ENCODE measurements at regions not wholly inside any gene's neighbourhood (a gene's known extent, or its start where the extent isn't known, plus 50 kb on each side); places are given as distances from the start of the nearest gene placed in this dataset.

DNA sequence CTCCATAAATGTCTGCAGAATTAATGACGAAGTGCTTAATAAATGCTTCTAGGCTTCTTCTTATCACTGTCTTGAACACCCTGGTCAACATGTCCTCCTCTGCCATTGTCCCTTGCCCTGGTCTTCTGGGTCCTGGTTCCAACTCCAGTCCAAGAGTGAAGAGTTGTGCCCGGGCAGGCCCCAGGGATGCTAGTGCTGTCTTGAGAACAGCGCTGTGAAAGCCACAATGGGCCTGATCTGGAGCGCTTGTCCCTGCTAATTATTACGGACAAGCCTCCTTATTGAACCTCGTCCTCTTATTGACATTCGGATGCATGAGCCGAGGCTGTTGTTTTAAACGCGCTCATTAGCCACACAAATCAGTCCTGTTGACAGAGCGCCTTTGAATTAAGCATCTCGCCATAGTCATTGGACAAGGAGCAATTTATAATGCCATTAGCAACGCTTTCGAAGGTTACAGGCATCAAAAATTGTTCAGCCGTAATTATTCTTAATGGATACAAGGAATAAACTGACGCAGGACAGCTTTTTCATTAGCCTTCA, 211.6 kb upstream of the POU3F1 start:
- no peak for FAIRE-seq

GRCh38 chr1:38257374-38257773, 210.8 kb upstream of the POU3F1 start:
- FAIRE-seq = no peak
- no peak for DNase-seq (ENCODE audit: low spot score in 2 of 2)

More for the DNA sequence above, 211.6 kb upstream of the POU3F1 start:
- no peak for DNase-seq (ENCODE audit: low spot score in 2 of 2)

- no peak for DNase-seq (ENCODE audit: low spot score in 2 of 2)
- no peak for FAIRE-seq
Measured at GRCh38 chr1:38256072-38256471, 209.5 kb upstream of the POU3F1 start.

DNA sequence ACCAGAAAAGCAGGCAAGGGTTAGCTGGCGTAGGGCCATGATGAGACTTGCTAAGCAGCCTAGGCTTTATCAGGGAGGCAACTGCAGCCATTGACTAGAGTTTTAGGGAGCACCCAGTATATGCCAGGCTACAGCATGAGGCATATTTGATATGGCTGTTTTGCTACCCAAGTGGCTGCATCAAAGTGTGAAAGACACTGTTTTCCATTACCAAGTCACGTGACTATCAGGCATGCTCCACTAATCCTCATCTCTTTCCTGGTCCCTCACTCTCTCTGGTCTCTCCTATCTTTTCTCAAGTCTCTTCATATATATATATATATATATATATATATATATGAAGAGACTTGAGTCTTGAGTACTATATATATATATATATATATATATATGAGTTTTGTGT, 206.7 kb upstream of the POU3F1 start:
- DNase-seq (ENCODE audit: low spot score in 2 of 2) (no peak), FAIRE-seq (no peak)

GRCh38 chr1:38250356-38250755, 203.8 kb upstream of the POU3F1 start:
- DNase-seq (ENCODE audit: low spot score in 2 of 2) = no peak
- FAIRE-seq = no peak

DNA sequence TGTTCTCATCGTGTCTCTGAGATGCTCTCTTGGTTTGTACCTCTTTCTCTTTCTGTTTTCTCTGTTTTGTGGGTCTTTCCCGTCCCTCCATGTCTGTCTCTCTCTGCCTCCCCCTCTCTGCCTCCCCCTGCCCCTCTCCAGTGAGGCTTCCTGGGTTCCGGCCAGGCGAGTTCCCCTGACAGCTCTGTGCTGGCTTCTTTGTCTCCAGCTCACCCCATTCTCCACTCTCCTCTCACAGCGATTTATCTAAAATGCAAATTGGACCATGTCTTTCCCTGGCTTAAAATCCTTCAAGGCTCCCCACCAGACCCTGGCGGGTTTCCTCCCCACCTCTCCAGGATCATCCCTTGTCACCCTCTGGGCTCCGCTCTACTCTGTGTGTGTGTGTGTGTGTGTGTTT, 202.4 kb upstream of the POU3F1 start:
- FAIRE-seq = no peak
- DNase-seq (ENCODE audit: low spot score in 2 of 2) = no peak

DNA sequence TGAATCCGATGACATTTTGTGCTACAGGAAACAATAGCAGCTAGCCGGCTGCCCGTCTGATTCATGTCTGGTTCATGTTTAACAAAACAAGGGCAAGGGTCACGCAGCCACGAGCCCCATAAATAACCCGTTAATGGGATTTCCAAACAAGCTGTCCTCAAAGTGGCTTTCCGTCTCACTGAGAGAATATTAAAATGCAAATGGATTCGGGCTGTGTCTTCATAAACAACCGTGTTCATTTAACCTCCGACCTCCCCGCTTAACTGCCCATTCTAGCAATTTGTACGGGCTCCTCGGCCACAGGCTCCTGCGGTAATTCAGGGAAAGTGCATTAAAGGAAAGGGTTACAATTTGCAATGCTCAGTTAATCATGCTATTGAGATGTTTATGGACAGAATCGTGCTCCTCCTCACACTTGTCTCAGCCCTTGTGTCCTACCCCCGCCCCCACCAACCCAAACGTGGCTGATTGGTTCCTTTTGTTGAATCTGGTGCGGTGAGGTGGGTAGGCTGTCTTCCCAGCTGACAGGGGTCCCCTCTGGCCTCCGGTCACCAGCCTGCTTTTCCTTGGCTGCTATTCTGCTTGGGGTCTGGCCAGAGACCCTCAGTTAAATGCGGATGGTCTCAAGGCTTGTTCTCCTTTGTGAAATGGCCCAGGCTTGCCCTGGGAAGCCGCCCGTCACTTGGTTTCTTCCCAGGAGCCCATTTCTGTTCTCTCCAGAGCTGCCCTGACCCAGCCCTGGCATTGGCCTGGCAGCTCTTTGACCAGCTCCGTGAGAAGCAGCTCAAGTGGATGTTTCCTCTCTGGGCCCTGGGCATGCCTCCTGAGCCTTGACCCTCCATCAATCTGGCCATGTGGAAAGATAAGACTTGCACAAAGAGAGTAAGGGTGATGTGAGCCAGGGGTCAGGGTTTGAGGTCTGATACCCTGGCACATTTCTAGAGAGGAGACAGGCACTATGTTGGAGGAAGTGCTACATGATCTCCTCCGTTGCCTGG, 200.7 kb upstream of the POU3F1 start:
- FAIRE-seq = no peak
- DNase-seq (ENCODE audit: low spot score in 2 of 2) = no peak

DNA sequence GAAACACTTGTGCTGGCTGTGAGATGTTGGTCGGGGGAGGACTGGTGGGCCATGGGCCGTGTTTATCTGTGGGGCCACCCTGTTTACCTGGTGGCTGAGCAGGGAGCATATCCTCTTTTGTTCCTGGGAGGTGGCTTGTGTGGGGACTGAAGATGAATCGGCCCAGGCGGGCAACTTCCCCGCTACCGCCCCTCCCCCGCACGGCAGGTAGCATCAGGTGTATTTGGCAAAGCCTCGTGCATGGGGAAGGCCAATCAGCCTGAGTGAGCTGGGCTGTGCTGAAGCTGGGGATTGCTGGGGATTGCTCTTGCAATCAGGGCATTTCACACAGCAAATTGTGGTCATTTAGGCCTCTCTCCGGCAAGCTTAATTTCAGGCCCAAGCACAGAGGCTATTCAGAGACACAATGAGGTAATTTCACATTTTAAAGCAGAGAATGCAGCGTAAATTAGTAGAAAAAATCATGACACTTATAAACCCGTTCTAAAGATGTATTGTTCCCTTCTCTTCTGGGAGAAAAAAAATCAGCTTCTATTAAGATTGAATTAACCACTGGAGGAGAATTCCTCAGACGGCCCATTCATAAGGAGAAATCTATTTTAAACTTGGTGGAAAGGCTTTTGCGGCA, 197.7 kb upstream of the POU3F1 start:
- DNase-seq (ENCODE audit: low spot score in 2 of 2) (peak in 1 of 2 donors; percentile 22), FAIRE-seq (no peak)

- DNase-seq (ENCODE audit: low spot score in 2 of 2) = no peak
- FAIRE-seq = no peak
Measured at GRCh38 chr1:38243106-38243505, 196.5 kb upstream of the POU3F1 start.

DNA sequence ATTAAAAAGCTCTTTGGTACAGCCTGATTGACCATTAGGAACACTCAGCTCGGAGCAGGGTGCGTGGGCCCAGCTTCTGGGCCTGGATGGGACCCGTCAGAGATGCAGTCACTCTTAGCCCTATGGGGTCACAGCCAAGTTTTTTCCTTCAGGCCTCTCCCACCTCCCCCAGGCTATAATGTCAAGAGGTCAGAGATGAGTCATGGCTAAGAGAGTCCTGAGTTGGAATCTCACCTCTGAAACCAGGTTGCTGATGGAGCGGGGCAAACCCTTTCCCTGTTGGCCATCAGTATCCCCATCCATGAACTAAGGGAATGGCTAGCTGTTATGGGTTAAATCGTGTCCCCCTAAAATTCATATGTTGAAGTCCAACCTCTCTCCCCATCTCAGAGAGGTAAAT, 195.9 kb upstream of the POU3F1 start:
- no peak for DNase-seq (ENCODE audit: low spot score in 2 of 2)
- FAIRE-seq = no peak

DNA sequence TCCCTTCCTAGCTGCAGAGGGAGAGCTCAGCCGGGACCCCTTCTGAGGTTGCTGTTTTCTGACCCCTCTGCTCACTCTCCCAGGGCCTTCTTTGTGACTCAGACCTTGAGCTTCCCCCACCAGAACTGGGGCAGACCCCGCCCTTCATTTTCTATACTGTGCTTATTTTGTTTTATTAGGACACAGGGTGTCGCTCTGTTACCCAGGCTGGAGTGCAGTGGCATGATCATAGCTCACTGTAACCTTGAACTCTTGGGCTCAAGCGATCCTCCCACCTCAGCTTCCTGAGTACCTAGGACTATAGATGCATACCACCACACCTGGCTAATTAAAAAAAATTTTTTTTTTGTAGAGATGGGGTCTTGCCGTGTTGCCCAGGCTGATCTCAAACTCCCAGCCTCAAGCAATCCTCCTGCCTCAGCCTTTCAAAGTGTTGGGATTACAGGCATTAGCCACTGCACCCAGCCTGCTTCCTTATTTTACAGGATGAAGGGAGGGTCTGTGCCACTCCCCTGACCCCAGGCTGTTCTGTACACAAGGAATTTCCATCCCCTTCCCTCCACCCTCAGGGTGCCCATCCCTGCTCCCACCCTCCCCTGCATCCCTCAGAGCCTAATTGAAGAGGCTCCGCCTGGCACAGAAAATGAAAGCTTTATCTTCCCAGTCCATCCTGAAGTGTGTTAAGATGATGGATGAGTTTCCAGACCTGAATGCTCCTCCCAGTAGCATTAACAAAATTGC, 195.2 kb upstream of the POU3F1 start:
- FAIRE-seq = no peak
- no peak for DNase-seq (ENCODE audit: low spot score in 2 of 2)

DNA sequence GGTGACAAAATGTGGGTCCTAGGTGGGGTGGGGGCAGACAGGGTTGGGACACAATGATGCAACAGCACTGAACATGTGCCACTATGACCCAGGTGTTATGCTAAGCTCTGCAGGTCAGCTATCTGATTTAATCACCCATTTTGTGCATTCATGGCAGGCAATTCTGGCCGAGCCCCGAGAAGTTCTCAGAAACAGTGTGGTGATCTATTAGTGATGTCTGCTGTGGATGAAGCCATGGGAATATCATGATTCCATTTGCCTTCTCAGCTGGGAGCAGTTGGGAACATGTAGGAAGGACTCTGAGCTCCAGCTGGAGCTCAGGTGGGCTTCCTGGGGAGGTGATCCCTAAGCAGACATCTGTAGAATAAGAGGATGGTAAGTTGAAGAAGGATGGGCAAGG, 194.0 kb upstream of the POU3F1 start:
- FAIRE-seq = no peak

GRCh38 chr1:38239258-38239835, 192.8 kb upstream of the POU3F1 start:
- DNase-seq (ENCODE audit: low spot score in 2 of 2) (no peak), FAIRE-seq (no peak)

More for the DNA sequence above, 194.0 kb upstream of the POU3F1 start:
- no peak for DNase-seq (ENCODE audit: low spot score in 2 of 2)

DNA sequence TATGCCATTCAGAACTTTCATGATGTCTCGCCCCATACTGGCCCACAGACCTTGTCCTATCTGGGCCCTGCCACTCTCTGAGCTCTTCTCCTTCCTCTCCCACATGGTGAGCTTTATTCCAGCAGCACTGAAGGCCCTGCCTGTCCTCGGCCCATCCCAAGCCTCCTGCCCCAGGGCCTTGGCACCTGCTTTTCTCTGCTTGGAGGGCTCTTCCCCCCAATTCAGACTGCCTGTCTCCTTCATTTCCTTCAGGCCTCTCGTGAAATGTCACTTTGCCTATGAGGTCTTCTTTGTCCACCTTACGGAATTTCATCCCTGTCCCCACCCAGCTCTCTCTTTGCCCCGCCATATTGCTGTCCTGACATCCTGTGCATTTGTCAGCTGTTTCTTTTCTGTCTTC, 191.7 kb upstream of the POU3F1 start:
- FAIRE-seq (no peak), DNase-seq (ENCODE audit: low spot score in 2 of 2) (no peak)

DNA sequence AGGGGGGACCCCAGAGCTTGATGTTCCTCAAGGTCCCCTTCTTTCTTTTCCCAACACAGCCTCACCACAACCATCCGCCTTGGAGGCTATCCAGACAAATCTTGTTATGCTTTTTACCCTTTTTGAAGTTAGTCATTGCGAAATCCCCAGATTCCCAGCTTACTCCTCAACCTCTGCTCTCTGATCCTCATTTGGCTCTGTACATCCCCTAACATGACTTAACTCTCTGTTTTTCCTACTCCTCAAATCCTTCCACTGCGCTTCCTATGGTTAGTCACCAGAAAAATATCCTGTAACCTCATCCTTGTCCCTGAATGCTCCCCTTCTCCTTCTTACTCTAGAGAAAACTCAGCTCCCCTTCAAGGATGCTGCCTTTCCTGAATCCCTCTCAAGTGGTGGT, 189.1 kb upstream of the POU3F1 start:
- DNase-seq (ENCODE audit: low spot score in 2 of 2) (no peak), FAIRE-seq (no peak)

DNA sequence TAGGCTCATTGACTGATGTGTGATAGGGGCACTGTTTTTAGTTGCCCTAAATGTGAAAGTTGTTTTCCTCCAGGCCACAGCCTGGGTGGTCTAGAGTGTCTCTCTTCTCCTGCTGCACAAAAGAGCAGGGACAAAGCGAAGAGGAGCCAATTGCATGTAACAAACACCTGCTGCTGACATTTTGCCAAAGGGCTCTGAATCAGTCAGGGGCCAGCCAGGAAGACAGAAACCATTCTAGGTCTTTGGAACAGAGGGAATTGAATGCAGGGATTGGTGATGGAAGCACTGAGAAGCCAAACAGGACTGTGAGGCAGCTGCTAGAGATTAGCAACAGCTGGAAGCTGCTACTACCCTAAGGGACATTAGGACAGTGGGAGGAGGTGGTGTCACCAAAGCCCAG, 185.3 kb upstream of the POU3F1 start:
- DNase-seq (ENCODE audit: low spot score in 2 of 2) (no peak), FAIRE-seq (no peak)

DNA sequence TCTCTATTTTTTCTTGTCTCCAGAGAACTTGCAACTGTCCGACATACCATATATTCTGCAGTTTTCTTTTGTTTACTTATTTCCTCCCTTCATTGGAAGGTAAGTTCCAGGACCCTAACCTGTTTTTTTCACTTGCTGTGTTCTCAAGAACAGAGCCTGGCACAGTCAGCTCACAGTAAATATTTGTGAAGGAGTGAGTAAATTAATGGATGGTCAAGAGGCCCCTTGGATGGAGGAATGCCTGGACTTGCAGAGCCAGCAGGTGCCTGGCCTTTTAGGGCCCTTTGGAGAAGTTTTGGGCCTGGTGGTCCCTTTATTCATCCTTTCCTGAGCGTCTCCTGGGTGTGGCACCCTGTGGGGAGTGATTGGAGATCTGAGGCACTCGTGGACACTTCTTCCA, 182.1 kb upstream of the POU3F1 start:
- FAIRE-seq = no peak

DNA sequence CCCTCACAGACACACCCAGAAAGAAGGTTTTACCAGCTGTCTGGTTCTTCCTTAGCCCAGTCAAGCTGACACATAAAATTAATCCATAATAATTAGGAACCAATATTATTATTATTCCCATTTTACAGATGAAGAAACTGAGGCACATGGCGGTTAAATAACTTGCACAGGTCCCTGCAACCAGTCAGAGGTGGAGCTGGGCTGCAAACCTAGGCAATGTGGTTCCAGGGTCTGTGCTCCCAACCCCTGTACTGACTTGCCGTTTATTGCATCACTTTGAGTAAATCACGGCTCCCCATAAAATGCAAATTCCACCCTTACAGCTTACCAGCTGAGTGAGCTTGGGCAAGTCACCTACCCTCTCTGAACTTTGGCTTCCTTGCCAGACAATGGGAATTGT, 179.2 kb upstream of the POU3F1 start:
- FAIRE-seq (no peak), DNase-seq (ENCODE audit: low spot score in 2 of 2) (no peak)

More for the DNA sequence above, 182.1 kb upstream of the POU3F1 start:
- no peak for DNase-seq (ENCODE audit: low spot score in 2 of 2)

GRCh38 chr1:38223391-38223790, 176.8 kb upstream of the POU3F1 start:
- FAIRE-seq (no peak), DNase-seq (ENCODE audit: low spot score in 2 of 2) (no peak)

- FAIRE-seq = no peak
- DNase-seq (ENCODE audit: low spot score in 2 of 2) = no peak
Measured at GRCh38 chr1:38222891-38223290, 176.3 kb upstream of the POU3F1 start.
